ENCODE measurements at regions not wholly inside any gene's neighbourhood (a gene's known extent, or its start where the extent isn't known, plus 50 kb on each side); places are given as distances from the start of the nearest gene placed in this dataset.

DNA sequence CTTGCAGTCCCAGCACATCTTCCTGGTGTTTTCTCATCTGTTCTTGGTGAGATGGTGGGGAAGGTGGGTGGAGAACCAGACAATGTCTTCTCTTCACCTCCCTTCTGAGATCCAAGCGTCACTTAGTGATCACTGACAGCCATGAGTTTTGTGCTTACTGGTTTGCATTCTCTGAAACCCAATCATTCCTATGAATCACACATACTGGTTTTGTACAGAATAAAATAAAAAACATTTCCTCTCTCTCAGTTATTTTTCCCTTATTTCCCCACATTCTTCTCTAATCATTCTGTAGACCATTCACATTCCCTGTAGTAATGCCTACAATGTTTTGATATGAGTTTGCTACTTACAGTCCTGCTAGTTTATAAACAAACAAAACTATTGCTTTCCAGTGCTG is 143.8 kb upstream of the SLC13A1 start:
- DNase-seq = no peak
- TF ChIP-seq CTCF (IDR thresholded peaks at IDR 0.05) = no peak
- Histone ChIP-seq H3K9ac (ENCODE audit: insufficient read depth, low read length, poor library complexity, severe bottlenecking) (no peak overlapping the region), H3K9me3 (replicated peaks in 1 of 2; ENCODE audit: control insufficient read depth in 1 of 2, insufficient read depth in 1 of 2, low read length in 2 of 2) (no peaks in the 10 kb centered on the region), H2AFZ (ENCODE audit: insufficient read depth, low read depth, low read length, poor library complexity, severe bottlenecking) (no peak overlapping the region), H3K4me3 (replicated peaks in 1 of 3; ENCODE audit: low read depth in 2 of 3, low read length in 3 of 3) (no peak overlapping the region), H4K20me1 (ENCODE audit: insufficient read depth, low read length) (no peaks in the 10 kb centered on the region), H3K36me3 (replicated peaks in 1 of 2; ENCODE audit: control insufficient read depth in 1 of 2, insufficient read depth in 2 of 2, low read length in 2 of 2) (no peaks in the 10 kb centered on the region), H3K4me2 (replicated peaks; ENCODE audit: extremely low read depth, low read length, poor library complexity, severe bottlenecking) (no peak overlapping the region), H3K4me1 (ENCODE audit: control insufficient read depth in 1 of 2, insufficient read depth in 2 of 2, low read length in 2 of 2) (no peaks in the 10 kb centered on the region), H3K27me3 (ENCODE audit: control insufficient read depth in 2 of 2, insufficient read depth in 2 of 2, low read length in 2 of 2) (no peaks in the 10 kb centered on the region), H3K27ac (ENCODE audit: low read depth in 1 of 2, low read length in 2 of 2) (no peak overlapping the region), H3K79me2 (ENCODE audit: insufficient read depth, low read length) (no peaks in the 10 kb centered on the region)
- Mint-ChIP-seq H3K9me3 (peaks cover 0 to 9% (median 3%) of the 10 kb centered on the region in 7 donors), H3K4me3 (no peak overlapping the region), H3K4me1 (no peaks in the 10 kb centered on the region), H3K36me3 (no peaks in the 10 kb centered on the region), H3K27ac (no peak overlapping the region), H3K27me3 (ENCODE audit: low read depth in 3 of 3) (peaks cover 0 to 4% (median 0%) of the 10 kb centered on the region in 3 donors)
- intact Hi-C loops (cut with micrococcal nuclease) = no loop called here
- no CpG with 5 or more reads among the region's 1 CpG for WGBS (ENCODE audit: insufficient coverage)

- no peaks in the 10 kb centered on the region for H3K4me1 Mint-ChIP-seq
- no peak overlapping the region for H3K4me3 Mint-ChIP-seq
- no peak for DNase-seq
- Histone ChIP-seq H3K27me3 (ENCODE audit: control insufficient read depth in 2 of 2, insufficient read depth in 2 of 2, low read length in 2 of 2) (no peaks in the 10 kb centered on the region), H2AFZ (ENCODE audit: insufficient read depth, low read depth, low read length, poor library complexity, severe bottlenecking) (no peak overlapping the region), H3K4me1 (ENCODE audit: control insufficient read depth in 1 of 2, insufficient read depth in 2 of 2, low read length in 2 of 2) (no peaks in the 10 kb centered on the region), H3K36me3 (replicated peaks in 1 of 2; ENCODE audit: control insufficient read depth in 1 of 2, insufficient read depth in 2 of 2, low read length in 2 of 2) (no peaks in the 10 kb centered on the region), H3K4me3 (replicated peaks in 1 of 3; ENCODE audit: low read depth in 2 of 3, low read length in 3 of 3) (no peak overlapping the region), H4K20me1 (ENCODE audit: insufficient read depth, low read length) (no peaks in the 10 kb centered on the region), H3K9ac (ENCODE audit: insufficient read depth, low read length, poor library complexity, severe bottlenecking) (no peak overlapping the region), H3K79me2 (ENCODE audit: insufficient read depth, low read length) (no peaks in the 10 kb centered on the region), H3K27ac (ENCODE audit: low read depth in 1 of 2, low read length in 2 of 2) (no peak overlapping the region), H3K9me3 (replicated peaks in 1 of 2; ENCODE audit: control insufficient read depth in 1 of 2, insufficient read depth in 1 of 2, low read length in 2 of 2) (no peaks in the 10 kb centered on the region), H3K4me2 (replicated peaks; ENCODE audit: extremely low read depth, low read length, poor library complexity, severe bottlenecking) (no peak overlapping the region)
- no CpG with 5 or more reads among the region's 1 CpG for WGBS (ENCODE audit: insufficient coverage)
- H3K27ac Mint-ChIP-seq = no peak overlapping the region
- no peak for TF ChIP-seq CTCF (IDR thresholded peaks at IDR 0.05)
- intact Hi-C loops (cut with micrococcal nuclease) = no loop called here
- no peaks in the 10 kb centered on the region for H3K36me3 Mint-ChIP-seq
- H3K9me3 Mint-ChIP-seq = peaks cover 0 to 9% (median 3%) of the 10 kb centered on the region in 7 donors
- H3K27me3 Mint-ChIP-seq (ENCODE audit: low read depth in 3 of 3) = peaks cover 0 to 4% (median 0%) of the 10 kb centered on the region in 3 donors
These were observed 141.3 kb upstream of the SLC13A1 start for GRCh38 chr7:123341102-123341501.

All from CD14-positive monocyte (primary cell).